NB4 (cell line): ENCODE measurements at regions not wholly inside any gene's neighbourhood (a gene's known extent, or its start where the extent isn't known, plus 50 kb on each side); places are given as distances from the start of the nearest gene placed in this dataset.

Experiments used
- DNase-seq: peaks from one replicate; pipeline ENCODE4 v3.0.0; 2010; ENCODE audit warnings: low read depth
- H3K4me3 ChIP-seq: one replicate; pipeline ENCODE4 v1.5.1; 2011; ENCODE audit warnings: mild to moderate bottlenecking, low read depth, low read length, moderate library complexity
- CTCF ChIP-seq: IDR thresholded peaks from one replicate; pipeline ENCODE4 v1.5.1; 2012; ENCODE audit warnings: low read depth, low read length
- MAX ChIP-seq: IDR thresholded peaks from 2 replicates; pipeline ENCODE4 v1.6.1; 2011; ENCODE audit warnings: low read depth, low read length
- MYC ChIP-seq: IDR thresholded peaks from 2 replicates; pipeline ENCODE4 v1.6.1; 2011; ENCODE audit warnings: low read depth, low read length
- POLR2A ChIP-seq: IDR thresholded peaks from 2 replicates; pipeline ENCODE4 v1.6.1; 2011; ENCODE audit warnings: mild to moderate bottlenecking; ENCODE audit not compliant: insufficient read length; ENCODE audit errors: extremely low read depth

GRCh38 chr4:62328526-62328925 lies 1128.4 kb downstream of the ADGRL3 start:
- TF ChIP-seq CTCF (no peak), MAX (no peak), POLR2A (no peak), MYC (no peak)
- no peak overlapping the region for H3K4me3 ChIP-seq
- DNase-seq, result no peak

GRCh38 chr4:62327612-62328297 lies 1127.6 kb downstream of the ADGRL3 start:
- TF ChIP-seq CTCF, result no peak
- no peak for TF ChIP-seq MAX
- TF ChIP-seq MYC, result no peak
- no peak for TF ChIP-seq POLR2A
- no peak for DNase-seq
- H3K4me3 ChIP-seq, result no peak overlapping the region

GRCh38 chr4:62324215-62324614 lies 1124.1 kb downstream of the ADGRL3 start:
- no peak for TF ChIP-seq MAX
- no peak for TF ChIP-seq MYC
- TF ChIP-seq POLR2A, result no peak
- no peak for TF ChIP-seq CTCF
- no peak overlapping the region for H3K4me3 ChIP-seq
- no peak for DNase-seq

GRCh38 chr4:62320612-62321011 lies 1120.5 kb downstream of the ADGRL3 start:
- TF ChIP-seq POLR2A, result no peak
- no peak for DNase-seq
- H3K4me3 ChIP-seq, result no peak overlapping the region

- DNase-seq, result no peak
- H3K4me3 ChIP-seq, result no peak overlapping the region
- TF ChIP-seq MYC (no peak), POLR2A (no peak), MAX (no peak), CTCF (no peak)
Measured at GRCh38 chr4:62302710-62303109, 1102.6 kb downstream of the ADGRL3 start.

GRCh38 chr4:62301500-62301899 lies 1101.4 kb downstream of the ADGRL3 start:
- H3K4me3 ChIP-seq, result no peak overlapping the region
- DNase-seq, result no peak
- no peak for TF ChIP-seq POLR2A
- no peak for TF ChIP-seq MYC
- TF ChIP-seq MAX, result no peak
- no peak for TF ChIP-seq CTCF
